K562 (cell line): ENCODE measurements at regions not wholly inside any gene's neighbourhood (a gene's known extent, or its start where the extent isn't known, plus 50 kb on each side); places are given as distances from the start of the nearest gene placed in this dataset.

Source experiments
- ATF3 ChIP-seq, 2 experiments: fragments of 450-650 bp in 1 of 2; sonication (generic) in 1 of 2; formaldehyde crosslinking in 1 of 2; IDR thresholded peaks in 1 of 2; conservative IDR thresholded peaks in 1 of 2; 2 replicates each; pipeline versions ENCODE4 v1.6.1 to v1.8.1; 2016 to 2023; ENCODE audit warnings: mild to moderate bottlenecking in 2 of 2, moderate library complexity in 2 of 2, inconsistent platforms in 1 of 2, missing genetic modification reagents in 1 of 2
- CHD1 ChIP-seq: fragments of 200-600 bp; sonication (generic); IDR thresholded peaks from one replicate; pipeline ENCODE4 v1.6.1; 2012; ENCODE audit warnings: mild to moderate bottlenecking, moderate library complexity, low read length, inconsistent platforms
- CTCF ChIP-seq, 3 experiments: IDR thresholded peaks in 2 of 3; conservative IDR thresholded peaks in 1 of 3; 2 replicates each; pipeline ENCODE4 v1.5.1; 2011 to 2012; ENCODE audit warnings: low read length in 3 of 3, mild to moderate bottlenecking in 3 of 3, control low read depth in 2 of 3, improper control_type of control experiment in 1 of 3, inconsistent platforms in 1 of 3, low read depth in 1 of 3, mixed read lengths in 1 of 3, moderate library complexity in 1 of 3; ENCODE audit not compliant: insufficient read depth in 2 of 3
- EP300 ChIP-seq: IDR thresholded peaks from 2 replicates; pipeline ENCODE4 v1.6.1; 2012; ENCODE audit warnings: low read length, improper control_type of control experiment
- ETV5 ChIP-seq: sonication (generic); formaldehyde crosslinking; IDR thresholded peaks from 2 replicates; pipeline ENCODE4 v1.4.0; 2020; ENCODE audit warnings: low read depth, mild to moderate bottlenecking, missing genetic modification reagents
- NFYB ChIP-seq: IDR thresholded peaks from 2 replicates; pipeline ENCODE4 v1.6.1; 2011; ENCODE audit warnings: mild to moderate bottlenecking, moderate library complexity; ENCODE audit not compliant: insufficient read length; ENCODE audit errors: extremely low read depth
- PATZ1 ChIP-seq: fragments of 250-450 bp; sonication (Bioruptor Pico); IDR thresholded peaks from 2 replicates; pipeline ENCODE4 v1.5.0; 2020; ENCODE audit warnings: mild to moderate bottlenecking, borderline replicate concordance
- POLR2A ChIP-seq: fragments of 450-650 bp; conservative IDR thresholded peaks from 2 replicates; pipeline ENCODE4 v1.6.1; 2016
- REST ChIP-seq, 2 experiments: fragments of 450-650 bp; formaldehyde crosslinking in 1 of 2; IDR thresholded peaks; 2 replicates each; pipeline versions ENCODE4 v1.4.0 to v1.6.1; 2014 to 2020; ENCODE audit warnings: mild to moderate bottlenecking in 2 of 2, borderline replicate concordance in 1 of 2, low read depth in 1 of 2
- SAFB2 ChIP-seq: fragments of 200-400 bp; formaldehyde crosslinking; IDR thresholded peaks from 2 replicates; pipeline ENCODE4 v1.6.1; 2018; ENCODE audit warnings: borderline replicate concordance, low read length, low read depth, moderate library complexity; ENCODE audit not compliant: severe bottlenecking
- SIN3A ChIP-seq, 2 experiments: fragments of 150-350 bp in 1 of 2; IDR thresholded peaks; 2 replicates each; pipeline ENCODE4 v1.6.1; 2011 to 2016; ENCODE audit warnings: borderline replicate concordance in 2 of 2, low read depth in 2 of 2, low read length in 2 of 2, mild to moderate bottlenecking in 2 of 2, moderate library complexity in 2 of 2; ENCODE audit not compliant: control insufficient read depth in 1 of 2

GRCh38 chr3:184511741-184512140 lies 49.8 kb upstream of the EPHB3 start:
- TF ChIP-seq EP300, result no peak
- TF ChIP-seq CTCF (IDR thresholded peaks at IDR 0.05 in 2 of 3, conservative IDR thresholded peaks at IDR 0.05 in 1 of 3; ENCODE audit: insufficient read depth in 2 of 3, low read depth in 1 of 3, low read length in 3 of 3), result no peak
- TF ChIP-seq REST (IDR thresholded peaks at IDR 0.05; ENCODE audit: borderline replicate concordance), result no peak
- no peak for TF ChIP-seq REST (CRISPR knock-in tag; IDR thresholded peaks at IDR 0.05; ENCODE audit: low read depth)
- no peak for TF ChIP-seq SIN3A (IDR thresholded peaks at IDR 0.05; ENCODE audit: borderline replicate concordance in 2 of 2, control insufficient read depth in 1 of 2, low read depth in 2 of 2, low read length in 2 of 2)
- no peak for TF ChIP-seq NFYB
- no peak for TF ChIP-seq POLR2A
- no peak for TF ChIP-seq PATZ1 (CRISPR knock-in tag)
- TF ChIP-seq CHD1, result no peak
- no peak for TF ChIP-seq ATF3 (IDR thresholded peaks at IDR 0.05)
- no peak for TF ChIP-seq ATF3 (CRISPR knock-in tag; conservative IDR thresholded peaks at IDR 0.05)
- no peak for TF ChIP-seq ETV5
- TF ChIP-seq SAFB2, result no peak
